Activated T-cell treated with anti-CD3 and anti-CD28 coated beads, Interleukin-2, amount 50 U/mL, for 24 hours (primary cell): ENCODE measurements at regions not wholly inside any gene's neighbourhood (a gene's known extent, or its start where the extent isn't known, plus 50 kb on each side); places are given as distances from the start of the nearest gene placed in this dataset.

Experiments used
- DNase-seq: peaks from one replicate; pipeline ENCODE4 v3.0.0-alpha.2; 2020
- H3K27ac Mint-ChIP-seq: 2 replicates; pipeline ENCODE4 v1.8.0; 2020; ENCODE audit warnings: mild to moderate bottlenecking, mixed read lengths
- H3K27me3 Mint-ChIP-seq: 2 replicates; pipeline ENCODE4 v1.8.0; 2020; ENCODE audit warnings: mixed read lengths
- H3K36me3 Mint-ChIP-seq: 2 replicates; pipeline ENCODE4 v1.8.0; 2020; ENCODE audit warnings: low read depth, mixed read lengths
- H3K4me1 Mint-ChIP-seq: 2 replicates; pipeline ENCODE4 v1.8.0; 2020; ENCODE audit warnings: low read depth, mixed read lengths
- H3K4me3 Mint-ChIP-seq: 2 replicates; pipeline ENCODE4 v1.8.0; 2020; ENCODE audit warnings: mild to moderate bottlenecking, moderate library complexity, mixed read lengths
- H3K9me3 Mint-ChIP-seq: 2 replicates; pipeline ENCODE4 v1.8.0; 2020; ENCODE audit warnings: mixed read lengths

- no peaks in the 10 kb centered on the region for H3K36me3 Mint-ChIP-seq
- no peak for DNase-seq
- no peak overlapping the region for H3K4me3 Mint-ChIP-seq
- peaks cover 3% of the 10 kb centered on the region for H3K9me3 Mint-ChIP-seq
- H3K27ac Mint-ChIP-seq = no peak overlapping the region
- H3K27me3 Mint-ChIP-seq = peaks cover 24% of the 10 kb centered on the region
- H3K4me1 Mint-ChIP-seq = peaks cover 19% of the 10 kb centered on the region
These were observed 111.3 kb upstream of the FOXQ1 start for GRCh38 chr6:1200409-1201101.

GRCh38 chr6:1200081-1200408 is 111.9 kb upstream of the FOXQ1 start:
- no peak for DNase-seq
- peaks cover 24% of the 10 kb centered on the region for H3K27me3 Mint-ChIP-seq
- peaks cover 19% of the 10 kb centered on the region for H3K4me1 Mint-ChIP-seq
- H3K9me3 Mint-ChIP-seq = peaks cover 4% of the 10 kb centered on the region
- no peak overlapping the region for H3K27ac Mint-ChIP-seq
- no peaks in the 10 kb centered on the region for H3K36me3 Mint-ChIP-seq
- H3K4me3 Mint-ChIP-seq = no peak overlapping the region

- Mint-ChIP-seq H3K4me1 (peaks cover 13% of the 10 kb centered on the region), H3K36me3 (no peaks in the 10 kb centered on the region)
These were observed 114.6 kb upstream of the FOXQ1 start for GRCh38 chr6:1197309-1197708.

GRCh38 chr6:1191141-1191630 is 120.7 kb upstream of the FOXQ1 start:
- DNase-seq = no peak
- peaks cover 12% of the 10 kb centered on the region for H3K9me3 Mint-ChIP-seq
- H3K4me1 Mint-ChIP-seq = no peaks in the 10 kb centered on the region
- H3K27me3 Mint-ChIP-seq = peaks cover 21% of the 10 kb centered on the region
- no peaks in the 10 kb centered on the region for H3K36me3 Mint-ChIP-seq
- H3K27ac Mint-ChIP-seq = no peak overlapping the region
- no peak overlapping the region for H3K4me3 Mint-ChIP-seq

More at GRCh38 chr6:1197309-1197708, 114.6 kb upstream of the FOXQ1 start:
- H3K4me3 Mint-ChIP-seq = no peak overlapping the region
- H3K27me3 Mint-ChIP-seq = peaks cover 16% of the 10 kb centered on the region
- no peak for DNase-seq
- H3K9me3 Mint-ChIP-seq = peaks cover 12% of the 10 kb centered on the region
- no peak overlapping the region for H3K27ac Mint-ChIP-seq

GRCh38 chr6:1190366-1190765 is 121.5 kb upstream of the FOXQ1 start:
- H3K4me3 Mint-ChIP-seq = no peak overlapping the region
- no peak for DNase-seq

GRCh38 chr6:1188199-1188598 is 123.7 kb upstream of the FOXQ1 start:
- Mint-ChIP-seq H3K27me3 (peaks cover 16% of the 10 kb centered on the region), H3K4me3 (no peak overlapping the region), H3K27ac (no peak overlapping the region), H3K4me1 (no peaks in the 10 kb centered on the region), H3K9me3 (no peaks in the 10 kb centered on the region), H3K36me3 (no peaks in the 10 kb centered on the region)
- DNase-seq = no peak

More at GRCh38 chr6:1190366-1190765, 121.5 kb upstream of the FOXQ1 start:
- H3K27ac Mint-ChIP-seq = no peak overlapping the region
- H3K27me3 Mint-ChIP-seq = peaks cover 19% of the 10 kb centered on the region
- H3K4me1 Mint-ChIP-seq = no peaks in the 10 kb centered on the region
- H3K36me3 Mint-ChIP-seq = no peaks in the 10 kb centered on the region
- peaks cover 8% of the 10 kb centered on the region for H3K9me3 Mint-ChIP-seq

GRCh38 chr6:1187293-1188131 is 124.4 kb upstream of the FOXQ1 start:
- H3K4me1 Mint-ChIP-seq = no peaks in the 10 kb centered on the region

GRCh38 chr6:1184318-1184717 is 127.6 kb upstream of the FOXQ1 start:
- Mint-ChIP-seq H3K9me3 (no peaks in the 10 kb centered on the region), H3K4me3 (no peak overlapping the region), H3K27ac (no peak overlapping the region), H3K36me3 (no peaks in the 10 kb centered on the region), H3K4me1 (no peaks in the 10 kb centered on the region), H3K27me3 (peaks cover 22% of the 10 kb centered on the region)
- no peak for DNase-seq

More at GRCh38 chr6:1187293-1188131, 124.4 kb upstream of the FOXQ1 start:
- Mint-ChIP-seq H3K36me3 (no peaks in the 10 kb centered on the region), H3K9me3 (no peaks in the 10 kb centered on the region), H3K27ac (no peak overlapping the region), H3K4me3 (no peak overlapping the region), H3K27me3 (peaks cover 21% of the 10 kb centered on the region)
- no peak for DNase-seq

- no peaks in the 10 kb centered on the region for H3K36me3 Mint-ChIP-seq
- H3K9me3 Mint-ChIP-seq = no peaks in the 10 kb centered on the region
- DNase-seq = no peak
- H3K27ac Mint-ChIP-seq = no peak overlapping the region
- H3K4me3 Mint-ChIP-seq = no peak overlapping the region
- H3K27me3 Mint-ChIP-seq = peaks cover 21% of the 10 kb centered on the region
- no peaks in the 10 kb centered on the region for H3K4me1 Mint-ChIP-seq
These were observed 129.0 kb upstream of the FOXQ1 start for GRCh38 chr6:1182722-1183521.

GRCh38 chr6:1181939-1182605 is 129.8 kb upstream of the FOXQ1 start:
- Mint-ChIP-seq H3K27me3 (peaks cover 27% of the 10 kb centered on the region), H3K36me3 (no peaks in the 10 kb centered on the region)
- no peak for DNase-seq

GRCh38 chr6:1179571-1180459 is 132.1 kb upstream of the FOXQ1 start:
- no peak overlapping the region for H3K4me3 Mint-ChIP-seq
- H3K36me3 Mint-ChIP-seq = no peaks in the 10 kb centered on the region
- H3K27ac Mint-ChIP-seq = no peak overlapping the region
- H3K4me1 Mint-ChIP-seq = no peaks in the 10 kb centered on the region
- DNase-seq = no peak
- H3K27me3 Mint-ChIP-seq = peaks cover 39% of the 10 kb centered on the region
- H3K9me3 Mint-ChIP-seq = no peaks in the 10 kb centered on the region

More at GRCh38 chr6:1181939-1182605, 129.8 kb upstream of the FOXQ1 start:
- Mint-ChIP-seq H3K4me3 (no peak overlapping the region), H3K27ac (no peak overlapping the region), H3K9me3 (no peaks in the 10 kb centered on the region), H3K4me1 (no peaks in the 10 kb centered on the region)

- Mint-ChIP-seq H3K36me3 (no peaks in the 10 kb centered on the region), H3K4me1 (no peaks in the 10 kb centered on the region), H3K4me3 (no peak overlapping the region), H3K9me3 (no peaks in the 10 kb centered on the region), H3K27ac (no peak overlapping the region), H3K27me3 (peaks cover 39% of the 10 kb centered on the region)
- no peak for DNase-seq
These were observed 133.3 kb upstream of the FOXQ1 start for GRCh38 chr6:1178590-1178989.

- H3K4me1 Mint-ChIP-seq = no peaks in the 10 kb centered on the region
- H3K27ac Mint-ChIP-seq = no peak overlapping the region
- DNase-seq = no peak
- no peaks in the 10 kb centered on the region for H3K9me3 Mint-ChIP-seq
- peaks cover 38% of the 10 kb centered on the region for H3K27me3 Mint-ChIP-seq
- no peak overlapping the region for H3K4me3 Mint-ChIP-seq
- H3K36me3 Mint-ChIP-seq = no peaks in the 10 kb centered on the region
These were observed 135.3 kb upstream of the FOXQ1 start for GRCh38 chr6:1176567-1176966.
